Colonic mucosa (tissue), 4 donors: ENCODE measurements at regions not wholly inside any gene's neighbourhood (a gene's known extent, or its start where the extent isn't known, plus 50 kb on each side); places are given as distances from the start of the nearest gene placed in this dataset.

ENCODE experiments used
- DNase-seq: peaks from one replicate; pipeline ENCODE4 v3.0.0-alpha.2; 2020
- H3K27ac ChIP-seq: fragments of 200-600 bp; one replicate; pipeline ENCODE4 v1.8.0; 2021
- H3K27me3 ChIP-seq: fragments of 200-600 bp; one replicate; pipeline ENCODE4 v1.8.0; 2021
- H3K36me3 ChIP-seq: fragments of 200-600 bp; one replicate; pipeline ENCODE4 v1.8.0; 2021
- H3K4me1 ChIP-seq: fragments of 200-600 bp; one replicate; pipeline ENCODE4 v1.8.0; 2021; ENCODE audit warnings: mild to moderate bottlenecking
- H3K4me3 ChIP-seq: fragments of 200-600 bp; one replicate; pipeline ENCODE4 v1.8.0; 2021
- H3K9ac ChIP-seq, 2 donors: one replicate each; pipeline ENCODE4 v1.7.0; 2013; ENCODE audit warnings: control low read depth in 2 of 2, low read depth in 2 of 2, low read length in 2 of 2
- H3K9me3 ChIP-seq: fragments of 200-600 bp; one replicate; pipeline ENCODE4 v1.8.0; 2021
- CTCF ChIP-seq: fragments of 200-600 bp; IDR thresholded peaks from one replicate; pipeline ENCODE4 v1.8.0; 2022; ENCODE audit warnings: antibody characterized with exemption, mild to moderate bottlenecking
- intact Hi-C: fragments of 100-400 bp; cut with DNase I; formaldehyde crosslinking; loops from one replicate; pipeline ENCODE4 v1.14.1; 2022
- donor health status: healthy.
- donor health status: DM: no; HTN: no; CAD: no.
- donor health status: DM: no; HTN: no; CAD: no.

DNA sequence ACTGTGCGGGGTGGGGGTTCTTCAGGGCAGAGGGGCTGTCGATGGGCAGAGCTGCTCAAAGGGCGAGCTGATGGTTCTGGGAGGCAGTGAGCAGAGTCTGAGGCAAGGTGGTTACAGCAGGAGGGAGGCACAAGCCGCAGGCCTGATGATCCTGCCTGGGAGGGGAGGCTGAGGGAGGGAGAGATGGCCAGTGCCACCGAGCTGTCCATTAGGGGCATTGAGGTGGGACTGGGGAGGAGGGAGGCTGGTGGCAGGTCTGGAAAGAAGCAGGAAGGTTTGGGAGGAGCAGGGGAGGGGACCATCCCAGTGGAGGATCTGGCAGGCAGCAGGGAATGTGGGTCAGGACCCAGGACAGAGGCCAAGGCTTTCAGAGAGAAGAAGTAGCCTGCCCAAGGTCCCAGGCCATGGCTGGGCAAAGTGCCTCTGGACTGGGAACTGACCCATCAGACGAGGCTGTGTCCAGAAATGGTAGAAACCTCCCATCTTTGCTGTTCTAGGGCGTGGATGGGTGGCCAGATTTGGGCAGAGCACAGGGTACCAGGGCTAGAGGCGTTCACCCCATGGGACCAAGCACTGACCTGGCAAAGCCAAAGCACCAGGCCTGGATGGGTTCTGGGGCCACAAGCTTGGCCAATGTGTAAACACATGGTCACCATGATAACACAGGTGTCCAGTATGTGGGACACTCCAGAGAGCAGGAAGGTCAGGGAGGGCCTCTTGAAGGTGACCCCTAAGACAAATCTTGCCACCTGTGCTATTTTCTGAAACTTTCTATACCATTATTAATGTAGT is 55.5 kb downstream of the INHBB start:
- Histone ChIP-seq H3K27ac (no peak overlapping the region), H3K27me3 (no peaks in the 10 kb centered on the region), H3K4me3 (no peak overlapping the region), H3K9ac (no peak overlapping the region), H3K9me3 (no peaks in the 10 kb centered on the region), H3K4me1 (no peaks in the 10 kb centered on the region), H3K36me3 (no peaks in the 10 kb centered on the region)
- TF ChIP-seq CTCF, result no peak
- intact Hi-C loops, result no loop called here
- no peak for DNase-seq

DNA sequence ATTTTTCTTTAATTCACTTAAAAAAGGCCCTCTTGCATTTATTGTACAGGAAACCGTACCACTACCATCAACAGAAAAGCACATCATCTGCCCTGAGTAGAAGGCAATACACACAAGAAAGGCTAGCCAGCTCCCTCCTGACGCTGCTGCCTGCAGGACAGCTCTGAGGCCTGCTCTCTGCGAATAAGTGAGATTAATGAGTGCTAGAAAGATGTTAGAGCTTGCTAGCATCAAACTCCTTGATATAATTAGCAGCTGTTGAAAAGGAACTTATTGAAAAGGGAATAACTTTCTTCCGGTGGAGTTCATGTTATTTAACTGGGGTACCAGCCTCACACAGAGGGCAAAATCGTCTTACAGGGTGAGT is 56.1 kb downstream of the INHBB start:
- DNase-seq, result no peak
- Histone ChIP-seq H3K4me1 (no peaks in the 10 kb centered on the region), H3K9me3 (no peaks in the 10 kb centered on the region), H3K4me3 (no peak overlapping the region), H3K36me3 (no peaks in the 10 kb centered on the region), H3K27me3 (no peaks in the 10 kb centered on the region), H3K27ac (no peak overlapping the region), H3K9ac (no peak overlapping the region)
- intact Hi-C loops, result no loop called here
- no peak for TF ChIP-seq CTCF

DNA sequence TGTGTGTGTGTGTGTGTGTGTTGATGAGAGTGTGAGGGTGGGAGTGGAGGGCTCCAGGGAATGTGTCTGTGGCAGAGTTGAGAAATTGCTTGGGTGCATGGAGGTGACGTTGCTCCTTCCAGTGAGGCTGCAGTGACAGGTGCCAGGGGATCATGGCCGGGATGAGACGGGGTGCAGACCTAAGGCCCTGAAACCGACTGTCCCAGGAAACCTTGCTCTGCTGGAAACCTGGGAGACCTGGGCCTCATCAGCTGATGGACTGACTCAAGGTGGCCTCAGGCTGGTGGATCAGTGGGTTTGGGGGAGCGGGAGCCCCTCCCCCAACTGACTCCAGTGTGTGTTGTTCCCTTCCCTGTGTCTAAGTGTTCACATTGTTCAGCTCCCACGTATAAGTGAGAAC is 56.6 kb downstream of the INHBB start:
- intact Hi-C loops, result no loop called here
- H3K27me3 ChIP-seq, result no peaks in the 10 kb centered on the region
- H3K36me3 ChIP-seq, result no peaks in the 10 kb centered on the region
- H3K27ac ChIP-seq, result no peak overlapping the region
- H3K9ac ChIP-seq, result no peak overlapping the region
- no peaks in the 10 kb centered on the region for H3K4me1 ChIP-seq
- no peak overlapping the region for H3K4me3 ChIP-seq
- H3K9me3 ChIP-seq, result no peaks in the 10 kb centered on the region
- TF ChIP-seq CTCF, result no peak
- DNase-seq, result no peak

DNA sequence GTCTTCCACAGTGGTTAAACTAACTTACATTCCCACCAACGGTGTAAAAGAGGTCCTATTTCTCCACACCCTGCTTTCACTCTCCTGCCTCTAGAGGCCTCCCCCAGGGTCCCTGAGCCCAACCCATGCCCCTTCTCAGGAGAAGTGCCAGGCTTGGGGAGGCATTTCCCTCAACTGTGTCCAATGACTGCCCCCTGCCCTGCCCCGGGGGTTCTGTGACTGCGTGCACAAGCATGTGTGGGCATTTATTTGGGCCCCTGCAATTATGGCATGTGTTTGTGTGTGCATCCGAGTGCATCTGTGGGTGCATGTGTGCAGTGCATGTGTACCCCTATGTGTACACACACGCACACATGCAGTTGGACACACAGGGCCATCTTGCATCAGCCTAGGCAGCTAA is 57.3 kb downstream of the INHBB start:
- no peak overlapping the region for H3K9ac ChIP-seq
- no peak overlapping the region for H3K27ac ChIP-seq
- H3K27me3 ChIP-seq, result no peaks in the 10 kb centered on the region
- no peak overlapping the region for H3K4me3 ChIP-seq
- no peaks in the 10 kb centered on the region for H3K36me3 ChIP-seq
- H3K4me1 ChIP-seq, result no peaks in the 10 kb centered on the region
- intact Hi-C loops, result no loop called here
- H3K9me3 ChIP-seq, result no peaks in the 10 kb centered on the region
- no peak for TF ChIP-seq CTCF
- DNase-seq, result no peak

DNA sequence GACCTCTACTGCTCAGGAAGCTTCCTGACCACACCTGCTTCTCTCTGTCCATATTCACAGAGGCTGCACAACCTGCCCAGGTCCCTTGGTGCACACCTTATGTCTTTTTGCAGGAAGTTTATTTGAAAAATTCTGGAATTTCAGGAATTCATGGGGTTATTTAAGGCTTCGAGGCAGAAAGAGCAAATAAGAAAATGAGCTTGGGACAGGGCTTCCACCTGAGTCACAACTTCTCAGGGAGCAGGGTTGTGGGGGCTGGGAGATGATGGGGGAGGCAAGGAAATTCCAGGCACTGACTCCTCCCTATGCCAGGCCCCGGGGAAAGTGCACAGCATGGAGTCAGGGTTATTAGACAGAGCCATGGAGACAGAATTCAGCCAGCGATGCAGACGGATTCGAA is 57.7 kb downstream of the INHBB start:
- Histone ChIP-seq H3K4me3 (no peak overlapping the region), H3K27ac (no peak overlapping the region), H3K4me1 (no peaks in the 10 kb centered on the region), H3K9me3 (no peaks in the 10 kb centered on the region), H3K9ac (no peak overlapping the region), H3K27me3 (no peaks in the 10 kb centered on the region), H3K36me3 (no peaks in the 10 kb centered on the region)
- TF ChIP-seq CTCF, result no peak
- intact Hi-C loops, result no loop called here
- DNase-seq, result no peak
